ENCODE measurements at regions not wholly inside any gene's neighbourhood (a gene's known extent, or its start where the extent isn't known, plus 50 kb on each side); places are given as distances from the start of the nearest gene placed in this dataset.

GRCh38 chr3:95028688-95029087 lies 965.8 kb downstream of the NSUN3 start:
- peaks cover 4% of the 10 kb centered on the region for H3K9me3 Mint-ChIP-seq

More at GRCh38 chr3:95028688-95029087, 965.8 kb downstream of the NSUN3 start:
- ChIA-PET CTCF (no interaction called here), POLR2A (no interaction called here)
- DNase-seq (ENCODE audit: low spot score): no peak
- no peak for ATAC-seq
- H3K4me3 Mint-ChIP-seq: no peak overlapping the region
- H3K4me1 Mint-ChIP-seq: peaks cover 9% of the 10 kb centered on the region; the same call in 1 of the 2 replicates
- H3K27me3 Mint-ChIP-seq (ENCODE audit: low read depth): no peaks in the 10 kb centered on the region
- peaks cover under 1% of the 10 kb centered on the region for H3K36me3 Mint-ChIP-seq
- TF ChIP-seq ZNF281 (CRISPR knock-in tag; IDR thresholded peaks at IDR 0.05) (no peak), OVOL2 (CRISPR knock-in tag; IDR thresholded peaks at IDR 0.05; ENCODE audit: borderline replicate concordance) (no peak), PRRX2 (CRISPR knock-in tag; IDR thresholded peaks at IDR 0.05) (no peak), USF1 (CRISPR knock-in tag; IDR thresholded peaks at IDR 0.05) (no peak), JUN (CRISPR knock-in tag; IDR thresholded peaks at IDR 0.05) (no peak), E2F1 (CRISPR knock-in tag; IDR thresholded peaks at IDR 0.05) (no peak), MXD4 (CRISPR knock-in tag; IDR thresholded peaks at IDR 0.05; ENCODE audit: borderline replicate concordance) (no peak), PREB (CRISPR knock-in tag; IDR thresholded peaks at IDR 0.05; ENCODE audit: borderline replicate concordance) (no peak), MAX (CRISPR knock-in tag; IDR thresholded peaks at IDR 0.05) (no peak), CTCF (IDR thresholded peaks at IDR 0.05) (no peak), TCF7 (CRISPR knock-in tag; IDR thresholded peaks at IDR 0.05; ENCODE audit: low read depth) (no peak), ETV6 (CRISPR knock-in tag; IDR thresholded peaks at IDR 0.05) (no peak), FOXP1 (CRISPR knock-in tag; IDR thresholded peaks at IDR 0.05; ENCODE audit: borderline replicate concordance) (no peak), ZNF138 (CRISPR knock-in tag; conservative IDR thresholded peaks at IDR 0.05) (no peak), NFATC4 (CRISPR knock-in tag; IDR thresholded peaks at IDR 0.05) (no peak), ELF4 (CRISPR knock-in tag; IDR thresholded peaks at IDR 0.05; ENCODE audit: low read depth) (no peak), MYBL2 (CRISPR knock-in tag; IDR thresholded peaks at IDR 0.05) (no peak), CREB1 (CRISPR knock-in tag; IDR thresholded peaks at IDR 0.05) (no peak)
- H3K27ac Mint-ChIP-seq: no peak overlapping the region

Data from WTC11 (cell line).